ENCODE measurements at regions not wholly inside any gene's neighbourhood (a gene's known extent, or its start where the extent isn't known, plus 50 kb on each side); places are given as distances from the start of the nearest gene placed in this dataset.

GRCh38 chr1:30329802-30330557, 393.4 kb downstream of the MATN1 start:
- DNase-seq (ENCODE audit: low read depth), result no peak

DNA sequence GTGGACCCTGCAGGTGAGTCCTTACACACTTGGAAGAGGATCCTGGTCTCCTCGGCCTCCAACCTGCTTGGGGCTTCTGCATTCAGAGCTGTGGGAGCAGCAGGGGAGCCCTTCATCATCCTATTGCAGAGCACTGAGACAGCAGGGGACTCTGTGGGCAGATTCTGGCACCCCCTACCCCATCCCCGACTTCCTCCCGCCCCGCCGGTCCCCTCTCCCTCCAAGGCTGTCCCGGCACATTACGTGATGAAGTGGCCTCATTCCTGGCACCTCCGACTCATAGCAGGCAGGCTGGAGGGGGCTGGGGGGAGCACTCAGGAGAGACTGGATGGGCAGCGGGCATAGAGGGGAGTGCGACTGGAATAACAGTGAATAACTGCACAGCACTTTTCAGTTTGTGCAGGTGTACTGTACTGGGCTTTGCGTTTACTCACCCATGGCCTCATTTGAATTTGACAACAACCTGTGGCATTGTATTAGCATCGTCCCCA, 394.1 kb downstream of the MATN1 start:
- DNase-seq (ENCODE audit: low read depth), result no peak

DNA sequence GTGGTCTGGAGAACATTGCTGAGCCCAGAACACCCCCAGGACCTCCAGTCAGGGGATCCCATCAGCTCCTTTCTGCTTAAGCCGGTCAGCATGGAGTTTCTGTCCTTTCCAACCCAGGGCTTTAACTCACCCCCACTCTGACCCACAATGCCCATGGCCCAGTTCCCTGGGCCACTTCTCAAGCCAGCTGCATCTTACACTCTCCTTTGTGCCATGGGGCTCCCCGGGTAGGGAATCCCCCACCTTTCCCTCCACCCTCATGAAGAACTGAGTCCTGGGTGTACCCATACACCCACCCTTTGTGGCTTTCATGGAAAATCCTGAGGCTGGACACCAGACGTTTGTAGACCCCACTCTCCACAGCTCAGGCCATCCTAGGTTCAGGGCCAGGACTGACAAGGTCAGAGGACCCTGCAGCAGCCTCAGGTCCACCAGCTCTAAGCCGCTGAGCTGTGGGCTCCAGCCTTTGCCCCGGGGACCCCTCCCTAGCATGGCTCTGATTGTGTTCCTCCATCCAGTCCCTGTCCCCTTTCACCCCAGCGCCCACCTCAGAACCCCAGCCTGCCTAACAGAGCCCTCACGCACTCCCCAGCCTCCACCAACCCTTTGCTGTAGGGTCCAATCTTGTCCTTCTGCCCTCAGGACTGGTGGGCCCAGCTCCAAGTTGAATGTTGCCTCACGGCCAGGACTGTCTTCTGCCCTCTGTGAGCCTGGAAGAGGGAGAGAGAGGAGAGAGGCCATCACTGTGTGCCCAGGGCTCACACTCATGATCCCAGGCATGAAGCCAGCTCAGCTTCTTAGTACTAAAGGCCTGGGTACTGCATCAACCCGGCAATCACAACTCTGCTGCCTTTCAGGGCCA, 394.8 kb downstream of the MATN1 start:
- DNase-seq (ENCODE audit: low read depth), result no peak

- DNase-seq (ENCODE audit: low read depth), result no peak
Measured at GRCh38 chr1:30328100-30328370, 395.4 kb downstream of the MATN1 start.

DNA sequence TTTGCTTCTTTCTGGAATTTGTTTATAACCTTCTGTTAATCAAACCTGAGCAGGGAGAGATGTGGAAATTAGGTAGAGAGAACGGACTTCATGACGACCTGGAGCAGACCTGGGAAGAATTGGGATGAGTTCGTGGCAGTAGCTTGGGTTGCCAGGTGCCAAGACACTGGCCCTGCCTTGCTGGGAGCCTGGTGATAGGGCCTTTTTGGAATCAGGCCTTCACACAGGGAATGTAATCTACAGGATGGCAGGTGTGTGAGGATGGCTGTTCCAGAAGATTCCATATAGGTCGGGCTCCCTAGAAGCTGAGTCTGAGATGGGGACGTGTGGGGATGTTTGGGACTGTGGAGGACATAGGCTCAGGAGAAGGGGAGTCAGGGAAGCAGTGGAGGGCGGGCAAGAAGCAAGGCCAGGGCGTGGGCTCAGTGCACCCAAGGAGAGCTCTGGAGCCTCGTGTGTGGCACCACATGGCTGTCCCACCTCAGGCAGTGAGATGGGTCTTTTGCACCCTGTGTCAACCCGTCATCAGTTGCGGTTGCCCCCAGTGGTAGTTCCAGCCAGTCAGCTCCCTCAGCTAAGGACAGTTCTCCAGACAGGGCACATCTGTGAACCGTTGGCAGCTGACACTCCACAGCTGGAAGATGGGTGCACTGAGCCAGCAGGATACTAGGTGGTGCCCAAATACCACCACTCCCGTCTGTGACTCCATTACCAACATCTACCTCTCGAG, 395.9 kb downstream of the MATN1 start:
- DNase-seq (ENCODE audit: low read depth), result no peak

DNA sequence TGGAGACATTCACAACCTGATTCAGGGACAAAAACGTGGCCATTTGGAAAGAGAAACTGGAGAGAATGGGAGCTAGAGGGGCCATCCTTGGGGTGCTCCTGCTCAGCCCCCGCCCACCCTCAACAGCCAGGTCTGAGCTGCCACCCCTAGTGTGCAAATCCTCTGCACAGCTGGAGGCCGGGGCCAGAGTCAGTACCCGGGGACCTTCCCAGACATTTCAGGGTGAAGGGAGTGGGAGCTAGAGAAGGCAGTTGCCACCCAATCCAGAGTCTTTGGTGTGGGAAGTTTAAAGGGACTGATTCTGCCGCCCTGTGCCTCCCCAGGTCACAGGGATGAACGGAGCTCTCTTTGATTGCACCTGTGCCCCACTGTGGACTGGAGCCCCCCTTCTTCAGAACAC, 397.4 kb downstream of the MATN1 start:
- DNase-seq (ENCODE audit: low read depth), result no peak

- no peak for DNase-seq (ENCODE audit: low read depth)
Measured at GRCh38 chr1:30325085-30325935, 398.1 kb downstream of the MATN1 start.

GRCh38 chr1:30324251-30325084, 398.9 kb downstream of the MATN1 start:
- no peak for DNase-seq (ENCODE audit: low read depth)

- DNase-seq (ENCODE audit: low read depth), result no peak
Measured at GRCh38 chr1:30323841-30324240, 399.5 kb downstream of the MATN1 start.

DNA sequence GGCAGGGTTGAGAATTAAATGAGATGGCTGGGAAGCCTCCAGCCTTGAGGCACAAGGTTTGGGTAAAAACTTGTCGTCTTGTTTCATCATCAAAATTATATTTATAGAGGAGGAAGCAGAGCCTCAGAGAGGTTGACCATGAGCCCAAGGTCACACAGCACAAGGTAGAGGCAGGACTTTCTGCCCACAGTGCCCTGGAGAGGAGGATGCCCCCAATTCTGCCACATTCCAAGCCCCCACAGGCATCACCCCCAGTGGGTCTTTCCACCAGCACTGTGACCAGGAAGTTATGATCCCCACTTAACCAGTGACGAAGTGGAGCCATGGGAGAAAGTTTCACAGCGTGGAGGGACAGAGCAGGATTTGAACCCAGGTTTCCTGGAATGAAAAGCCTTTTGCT, 400.0 kb downstream of the MATN1 start:
- DNase-seq (ENCODE audit: low read depth), result no peak

GRCh38 chr1:30322859-30323257, 400.5 kb downstream of the MATN1 start:
- DNase-seq (ENCODE audit: low read depth), result no peak

DNA sequence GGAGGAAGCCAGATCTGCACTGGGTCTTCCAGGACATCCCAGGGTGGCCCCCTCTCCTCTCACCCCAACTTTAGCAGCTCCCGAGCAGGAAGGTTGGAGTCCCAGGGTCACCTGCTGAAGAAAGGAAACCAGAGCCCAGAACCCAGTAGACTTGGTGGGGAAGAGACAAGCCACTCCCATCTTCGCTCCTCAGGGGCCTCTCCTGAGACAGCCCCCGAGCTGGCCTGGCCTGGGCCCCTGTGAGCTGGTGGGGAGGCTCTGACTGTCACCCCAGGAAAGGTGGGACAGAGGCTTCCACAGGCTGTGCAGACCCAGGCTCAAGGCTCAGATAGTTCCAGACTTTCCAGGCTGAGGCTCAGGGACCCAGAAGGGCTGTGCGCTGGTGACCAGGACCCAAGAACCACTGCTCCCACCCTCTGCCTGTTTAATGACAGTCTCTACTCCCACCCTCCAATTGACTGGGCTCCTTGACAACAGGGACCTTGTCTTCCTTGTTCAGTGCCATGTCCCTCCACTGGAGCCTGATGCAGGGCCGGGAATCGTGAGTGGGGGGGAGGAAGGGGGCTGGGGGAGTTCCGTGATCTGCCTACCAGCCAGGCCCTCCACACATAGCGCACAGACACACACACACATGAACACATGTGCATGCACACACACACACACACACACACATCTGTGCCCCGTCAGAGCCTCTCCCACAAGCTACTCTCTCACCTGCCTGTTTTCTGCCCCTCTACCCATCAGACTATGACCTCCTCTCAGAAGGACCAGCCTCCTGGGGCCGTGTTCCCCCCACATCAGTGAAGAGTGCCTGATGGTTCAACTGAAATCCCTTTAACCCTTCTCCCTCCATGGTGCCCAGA, 401.2 kb downstream of the MATN1 start:
- DNase-seq (ENCODE audit: low read depth), result no peak

DNA sequence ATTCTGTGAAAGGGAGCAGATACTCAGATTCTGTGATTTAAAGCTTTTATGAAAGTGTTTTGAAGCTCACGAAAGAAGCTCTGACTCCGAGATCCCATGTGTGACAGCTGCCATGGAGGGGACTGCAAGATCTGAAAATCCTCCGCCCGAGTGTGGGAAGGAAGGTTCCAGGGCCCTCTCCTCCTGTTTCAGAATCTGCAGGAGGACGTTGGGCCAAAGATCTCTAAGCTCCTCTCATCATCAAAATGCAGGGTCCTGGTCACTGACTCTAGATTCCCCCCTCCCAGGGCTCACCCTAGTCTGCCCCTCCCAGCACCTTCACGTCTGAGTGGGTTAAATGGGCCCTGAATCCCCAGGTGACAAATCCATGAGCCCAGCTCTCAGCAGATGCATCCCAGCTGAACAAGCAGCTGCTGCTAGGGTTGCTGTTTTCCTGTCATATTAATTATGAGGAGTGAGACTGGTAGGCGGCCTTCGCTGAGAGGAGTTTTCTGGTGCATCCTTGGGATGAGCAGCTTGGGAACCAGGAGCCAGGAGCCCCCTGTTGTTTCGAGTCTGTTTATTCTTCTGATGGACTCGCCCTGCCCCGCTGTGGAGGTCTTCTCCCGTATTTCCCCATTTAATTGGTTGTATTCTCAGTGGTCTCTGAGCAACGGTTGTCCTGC, 402.0 kb downstream of the MATN1 start:
- no peak for DNase-seq (ENCODE audit: low read depth)

- DNase-seq (ENCODE audit: low read depth), result no peak
Measured at GRCh38 chr1:30320581-30320890, 402.8 kb downstream of the MATN1 start.

- no peak for DNase-seq (ENCODE audit: low read depth)
Measured at GRCh38 chr1:30319765-30320580, 403.4 kb downstream of the MATN1 start.

DNA sequence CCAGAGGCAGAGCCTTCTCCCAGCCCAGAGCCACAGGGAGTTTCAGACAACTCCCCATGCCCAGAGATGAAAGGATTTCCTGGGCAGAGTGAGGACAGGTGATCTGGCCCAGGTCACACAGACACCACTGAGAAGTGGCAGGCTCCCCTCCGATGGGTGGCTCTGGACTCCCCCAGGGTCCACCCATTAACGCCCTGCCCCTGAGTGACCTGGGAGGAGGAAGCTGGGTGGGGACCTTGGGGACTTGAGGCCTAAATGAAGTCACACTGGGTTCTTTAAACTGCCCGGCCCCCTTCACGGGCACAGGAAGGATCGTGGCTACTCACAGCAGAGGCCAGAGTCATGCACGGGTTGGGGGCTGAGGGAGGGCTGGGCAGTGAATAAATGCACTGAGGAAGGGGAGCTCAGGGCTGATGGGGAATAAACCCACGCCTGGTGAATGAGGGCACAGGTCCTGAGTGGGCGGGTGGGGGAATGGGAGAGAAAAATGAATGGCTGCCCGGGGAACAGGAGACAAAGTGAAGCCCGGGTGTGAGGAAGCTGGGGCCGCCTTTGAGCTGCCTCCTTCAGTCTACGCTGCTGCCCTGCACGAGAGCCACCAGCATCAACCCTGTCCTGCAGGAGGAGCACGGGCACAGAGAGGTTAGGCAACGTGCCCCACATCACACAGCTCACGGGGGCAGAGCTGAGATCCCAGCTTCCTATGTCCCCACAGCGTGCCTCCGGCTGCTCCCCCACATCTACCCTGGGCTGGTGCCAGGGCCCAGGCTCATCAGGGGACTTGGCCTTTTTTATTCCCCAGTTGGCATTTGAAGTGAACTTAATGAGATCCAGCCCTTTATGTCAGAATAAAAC, 404.3 kb downstream of the MATN1 start:
- no peak for DNase-seq (ENCODE audit: low read depth)

GRCh38 chr1:30318413-30318812, 405.0 kb downstream of the MATN1 start:
- no peak for DNase-seq (ENCODE audit: low read depth)

DNA sequence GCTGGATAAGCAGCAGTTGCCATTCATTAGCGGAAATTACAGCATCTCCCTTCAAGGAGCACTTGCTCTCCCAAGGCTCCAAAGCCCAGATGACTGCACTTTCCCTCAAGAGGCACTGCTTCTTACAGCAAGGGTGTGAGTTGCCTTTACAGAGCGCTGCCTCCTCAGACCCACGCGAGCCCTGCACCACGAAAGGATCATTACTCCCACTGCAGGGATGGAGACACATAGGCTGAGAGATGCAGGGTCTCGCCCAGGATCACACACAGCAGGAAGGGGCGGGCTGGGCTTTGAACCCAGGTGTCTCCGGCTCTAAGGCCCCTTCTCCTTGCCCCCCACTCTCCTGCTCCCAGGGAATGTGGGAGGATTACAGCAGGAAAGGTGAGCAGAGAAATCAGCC, 405.5 kb downstream of the MATN1 start:
- no peak for DNase-seq (ENCODE audit: low read depth)

Measured in renal cortical epithelial cell (primary cell).